ENCODE measurements at regions not wholly inside any gene's neighbourhood (a gene's known extent, or its start where the extent isn't known, plus 50 kb on each side); places are given as distances from the start of the nearest gene placed in this dataset.
"Not testable (repeated sequence)": the region's sequence is repeated elsewhere in the genome, so short reads cannot be mapped to it uniquely, and the experiment has no call there.

- Mint-ChIP-seq H3K36me3 (ENCODE audit: low read depth) (no peaks in the 10 kb centered on the region), H3K27ac (ENCODE audit: unreplicated experiment) (no peak overlapping the region), H3K9me3 (no peaks in the 10 kb centered on the region), H3K4me1 (no peaks in the 10 kb centered on the region), H3K27me3 (ENCODE audit: low read depth) (no peaks in the 10 kb centered on the region), H3K4me3 (no peak overlapping the region)
- no peak for DNase-seq (ENCODE audit: low read depth, low spot score)
- TF ChIP-seq, protein P1, sequence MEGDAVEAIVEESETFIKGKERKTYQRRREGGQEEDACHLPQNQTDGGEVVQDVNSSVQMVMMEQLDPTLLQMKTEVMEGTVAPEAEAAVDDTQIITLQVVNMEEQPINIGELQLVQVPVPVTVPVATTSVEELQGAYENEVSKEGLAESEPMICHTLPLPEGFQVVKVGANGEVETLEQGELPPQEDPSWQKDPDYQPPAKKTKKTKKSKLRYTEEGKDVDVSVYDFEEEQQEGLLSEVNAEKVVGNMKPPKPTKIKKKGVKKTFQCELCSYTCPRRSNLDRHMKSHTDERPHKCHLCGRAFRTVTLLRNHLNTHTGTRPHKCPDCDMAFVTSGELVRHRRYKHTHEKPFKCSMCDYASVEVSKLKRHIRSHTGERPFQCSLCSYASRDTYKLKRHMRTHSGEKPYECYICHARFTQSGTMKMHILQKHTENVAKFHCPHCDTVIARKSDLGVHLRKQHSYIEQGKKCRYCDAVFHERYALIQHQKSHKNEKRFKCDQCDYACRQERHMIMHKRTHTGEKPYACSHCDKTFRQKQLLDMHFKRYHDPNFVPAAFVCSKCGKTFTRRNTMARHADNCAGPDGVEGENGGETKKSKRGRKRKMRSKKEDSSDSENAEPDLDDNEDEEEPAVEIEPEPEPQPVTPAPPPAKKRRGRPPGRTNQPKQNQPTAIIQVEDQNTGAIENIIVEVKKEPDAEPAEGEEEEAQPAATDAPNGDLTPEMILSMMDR (conservative IDR thresholded peaks at IDR 0.05), result no peak
These were observed 300.0 kb upstream of the CTNNB1 start for GRCh38 chr3:40899286-40899712.

DNA sequence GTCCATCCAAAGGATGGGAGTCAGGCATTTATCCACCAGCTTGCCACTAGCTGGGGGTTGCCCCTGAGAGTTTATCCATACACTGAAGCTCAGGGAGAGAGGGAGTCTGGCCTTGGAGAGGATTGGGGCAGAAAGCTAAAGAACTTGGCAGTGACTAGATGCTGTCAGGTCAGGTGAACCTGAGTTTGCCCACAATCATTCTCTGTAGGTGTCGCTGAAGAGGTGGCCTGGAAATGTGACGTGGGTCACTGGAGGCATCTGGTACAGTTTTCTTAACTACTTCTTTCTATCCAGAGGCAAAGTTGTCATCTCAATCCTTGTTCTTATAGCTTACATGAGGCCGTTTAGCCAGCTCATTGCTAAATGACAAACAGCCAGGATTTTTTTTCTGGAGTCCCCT, 298.0 kb upstream of the CTNNB1 start:
- Mint-ChIP-seq H3K9me3 (peaks cover 3% of the 10 kb centered on the region), H3K4me1 (no peaks in the 10 kb centered on the region), H3K4me3 (no peak overlapping the region), H3K36me3 (ENCODE audit: low read depth) (peaks cover 4% of the 10 kb centered on the region), H3K27me3 (ENCODE audit: low read depth) (no peaks in the 10 kb centered on the region), H3K27ac (ENCODE audit: unreplicated experiment) (no peak overlapping the region)
- TF ChIP-seq, protein P1 (conservative IDR thresholded peaks at IDR 0.05), result no peak
- no peak for DNase-seq (ENCODE audit: low read depth, low spot score)

DNA sequence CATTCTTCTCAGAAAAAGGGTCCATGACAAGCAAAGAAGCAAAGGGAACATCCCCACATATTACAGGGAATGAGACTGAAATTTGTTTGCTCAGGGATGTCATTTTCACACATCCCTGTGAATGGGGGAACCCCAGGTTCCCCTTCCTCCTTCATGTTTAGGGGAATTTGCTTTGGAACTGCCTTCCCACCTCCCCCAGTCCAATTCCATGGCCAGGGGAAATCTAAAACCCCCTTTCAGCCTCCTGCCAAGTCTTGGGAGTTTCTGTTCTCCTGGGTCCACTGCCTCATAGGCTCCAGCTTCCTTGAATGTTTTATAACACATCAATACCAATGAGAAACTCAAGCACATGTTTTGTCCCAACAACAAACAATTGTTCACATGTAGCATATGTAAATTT, 297.5 kb upstream of the CTNNB1 start:
- Mint-ChIP-seq H3K9me3 (peaks cover 3% of the 10 kb centered on the region), H3K27me3 (ENCODE audit: low read depth) (no peaks in the 10 kb centered on the region), H3K4me3 (no peak overlapping the region), H3K27ac (ENCODE audit: unreplicated experiment) (no peak overlapping the region), H3K4me1 (no peaks in the 10 kb centered on the region), H3K36me3 (ENCODE audit: low read depth) (peaks cover 4% of the 10 kb centered on the region)
- DNase-seq (ENCODE audit: low read depth, low spot score), result no peak
- TF ChIP-seq, protein P1 (conservative IDR thresholded peaks at IDR 0.05), result no peak

- H3K9me3 Mint-ChIP-seq; H3K27me3 Mint-ChIP-seq (ENCODE audit: low read depth); H3K4me1 Mint-ChIP-seq; H3K36me3 Mint-ChIP-seq (ENCODE audit: low read depth): not testable (repeated sequence)
- Mint-ChIP-seq H3K4me3 (peak overlapping the region; percentile 97), H3K27ac (ENCODE audit: unreplicated experiment) (peak overlapping the region; percentile 98)
- DNase-seq (ENCODE audit: low read depth, low spot score), result peak; percentile 9
These were observed 291.3 kb upstream of the CTNNB1 start for GRCh38 chr3:40907907-40908465.

- no peak for DNase-seq (ENCODE audit: low read depth, low spot score)
- H3K9me3 Mint-ChIP-seq, result peaks cover 3% of the 10 kb centered on the region
- TF ChIP-seq, protein P1 (conservative IDR thresholded peaks at IDR 0.05), result no peak
- H3K27me3 Mint-ChIP-seq (ENCODE audit: low read depth), result no peaks in the 10 kb centered on the region
- H3K4me3 Mint-ChIP-seq, result peak overlapping the region; percentile 97
- no peak overlapping the region for H3K27ac Mint-ChIP-seq (ENCODE audit: unreplicated experiment)
- H3K4me1 Mint-ChIP-seq, result peaks cover 5% of the 10 kb centered on the region
- H3K36me3 Mint-ChIP-seq (ENCODE audit: low read depth), result peaks cover 4% of the 10 kb centered on the region
These were observed 290.7 kb upstream of the CTNNB1 start for GRCh38 chr3:40908612-40909011.

DNA sequence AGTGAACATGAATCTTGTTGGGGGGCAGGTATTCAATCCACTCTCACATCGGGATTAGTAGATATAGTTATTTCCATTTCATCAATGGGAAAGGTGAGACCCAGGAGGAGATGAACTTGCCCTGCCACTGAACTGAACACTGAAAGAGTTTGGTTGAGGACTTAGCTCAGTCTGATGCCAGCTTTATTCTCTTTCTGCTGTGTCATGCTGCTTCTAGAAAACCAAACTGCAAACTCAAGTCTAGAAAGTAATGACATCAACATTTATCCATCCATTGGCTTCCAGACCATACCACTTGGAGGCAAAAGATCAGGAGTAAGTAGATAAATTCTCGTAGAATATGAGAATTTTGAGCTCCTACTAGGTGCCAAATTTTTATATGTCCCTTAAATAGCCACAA, 288.0 kb upstream of the CTNNB1 start:
- TF ChIP-seq, protein P1 (conservative IDR thresholded peaks at IDR 0.05), result no peak
- no peaks in the 10 kb centered on the region for H3K36me3 Mint-ChIP-seq (ENCODE audit: low read depth)
- DNase-seq (ENCODE audit: low read depth, low spot score), result no peak

More for the DNA sequence above, 288.0 kb upstream of the CTNNB1 start:
- Mint-ChIP-seq H3K27ac (ENCODE audit: unreplicated experiment) (no peak overlapping the region), H3K4me1 (peaks cover 5% of the 10 kb centered on the region), H3K27me3 (ENCODE audit: low read depth) (no peaks in the 10 kb centered on the region), H3K9me3 (no peaks in the 10 kb centered on the region), H3K4me3 (no peak overlapping the region)

Data from neural crest cell (in vitro differentiated cells).